Endodermal cell (in vitro differentiated cells): ENCODE measurements at regions not wholly inside any gene's neighbourhood (a gene's known extent, or its start where the extent isn't known, plus 50 kb on each side); places are given as distances from the start of the nearest gene placed in this dataset.
A peak's percentile ranks its signal among the peaks of the same experiment; 100 is the strongest.

Experiments used
- DNase-seq: peaks from one replicate; pipeline ENCODE4 v3.0.0-alpha.2; 2017
- H3K27ac ChIP-seq: 2 replicates; pipeline ENCODE4 v1.5.1; 2013; ENCODE audit warnings: mild to moderate bottlenecking, low read depth, low read length, moderate library complexity
- H3K27me3 ChIP-seq: 2 replicates; pipeline ENCODE4 v1.6.1; 2013; ENCODE audit warnings: mild to moderate bottlenecking, low read length, moderate library complexity; ENCODE audit not compliant: insufficient read depth, control insufficient read depth, poor library complexity, severe bottlenecking
- H3K36me3 ChIP-seq: 2 replicates; pipeline ENCODE4 v1.7.0; 2013; ENCODE audit warnings: mild to moderate bottlenecking, low read length, moderate library complexity; ENCODE audit not compliant: control insufficient read depth, insufficient read depth
- H3K4me1 ChIP-seq: one replicate; pipeline ENCODE4 v1.7.0; 2013; ENCODE audit warnings: low read length; ENCODE audit not compliant: control insufficient read depth, insufficient read depth
- H3K4me3 ChIP-seq: 2 replicates; pipeline ENCODE4 v1.5.1; 2013; ENCODE audit warnings: mild to moderate bottlenecking, low read length, moderate library complexity
- H3K9ac ChIP-seq: 2 replicates; pipeline ENCODE4 v1.6.1; 2013; ENCODE audit warnings: mild to moderate bottlenecking, low read length, moderate library complexity; ENCODE audit not compliant: poor library complexity, severe bottlenecking; ENCODE audit errors: extremely low read depth
- H3K9me3 ChIP-seq: 2 replicates; pipeline ENCODE4 v1.6.1; 2013; ENCODE audit warnings: mild to moderate bottlenecking, low read length, moderate library complexity; ENCODE audit not compliant: control insufficient read depth
- H3K27ac Mint-ChIP-seq: 2 replicates; pipeline ENCODE4 v1.8.0; 2020; ENCODE audit warnings: mixed read lengths
- H3K27me3 Mint-ChIP-seq: 2 replicates; pipeline ENCODE4 v1.8.0; 2021; ENCODE audit warnings: mild to moderate bottlenecking, mixed read lengths; ENCODE audit not compliant: insufficient read depth
- H3K36me3 Mint-ChIP-seq: 2 replicates; pipeline ENCODE4 v1.8.0; 2020; ENCODE audit warnings: low read depth, mixed read lengths
- H3K4me1 Mint-ChIP-seq: 2 replicates; pipeline ENCODE4 v1.8.0; 2020; ENCODE audit warnings: mixed read lengths
- H3K4me3 Mint-ChIP-seq: 2 replicates; pipeline ENCODE4 v1.8.0; 2020; ENCODE audit warnings: mild to moderate bottlenecking, moderate library complexity, mixed read lengths
- H3K9me3 Mint-ChIP-seq: 2 replicates; pipeline ENCODE4 v1.8.0; 2020; ENCODE audit warnings: mild to moderate bottlenecking, mixed read lengths
- WGBS, 2 experiments: methylation state at CpG; one replicate each; pipeline versions ENCODE4 v1.1.5 to v1.1.7; 2013; ENCODE audit warnings: missing lambda C conversion rate in 2 of 2, mixed read lengths in 1 of 2; ENCODE audit not compliant: insufficient coverage in 1 of 2, insufficient read length in 1 of 2; 5-methylcytosine and 5-hydroxymethylcytosine counted together
- TF ChIP-seq, protein P1 (sequence below): fragments of 200-600 bp; sonication (generic); conservative IDR thresholded peaks from 2 replicates; pipeline ENCODE4 v1.5.0; 2021; ENCODE audit warnings: antibody characterized with exemption, mild to moderate bottlenecking

DNA sequence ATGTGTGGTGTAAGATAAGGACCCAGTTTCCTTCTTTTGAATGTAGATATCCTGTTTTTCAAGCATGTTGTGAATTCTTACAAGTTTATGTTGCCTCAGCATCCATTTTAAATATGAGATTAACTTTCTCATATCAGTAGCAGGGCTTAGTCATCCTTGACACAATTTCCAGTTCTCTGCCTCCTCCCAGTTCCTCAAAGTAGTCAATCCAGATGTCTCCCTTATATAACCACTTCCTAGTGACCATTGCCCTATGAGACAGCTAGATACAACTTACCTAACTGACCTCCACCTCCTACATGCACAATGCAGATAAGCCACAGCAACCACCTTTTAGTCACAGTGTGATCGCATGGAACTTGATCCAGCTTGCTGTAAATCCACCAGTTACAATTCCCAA is 269.2 kb upstream of the ZNF521 start:
- H3K27ac ChIP-seq: no peak overlapping the region
- Mint-ChIP-seq H3K9me3 (peaks cover 24% of the 10 kb centered on the region), H3K27me3 (no peaks in the 10 kb centered on the region), H3K36me3 (peaks cover 1% of the 10 kb centered on the region), H3K27ac (no peak overlapping the region), H3K4me3 (no peak overlapping the region), H3K4me1 (no peaks in the 10 kb centered on the region)
- H3K4me1 ChIP-seq: no peaks in the 10 kb centered on the region
- no peak overlapping the region for H3K4me3 ChIP-seq
- no peak overlapping the region for H3K9ac ChIP-seq
- no peak for DNase-seq
- no peaks in the 10 kb centered on the region for H3K27me3 ChIP-seq
- 98% methylated on average over 1 of the region's 1 CpG; no CpG with 5 or more reads in 1 of the 2 experiments for WGBS, 2 experiments
- TF ChIP-seq, protein P1, sequence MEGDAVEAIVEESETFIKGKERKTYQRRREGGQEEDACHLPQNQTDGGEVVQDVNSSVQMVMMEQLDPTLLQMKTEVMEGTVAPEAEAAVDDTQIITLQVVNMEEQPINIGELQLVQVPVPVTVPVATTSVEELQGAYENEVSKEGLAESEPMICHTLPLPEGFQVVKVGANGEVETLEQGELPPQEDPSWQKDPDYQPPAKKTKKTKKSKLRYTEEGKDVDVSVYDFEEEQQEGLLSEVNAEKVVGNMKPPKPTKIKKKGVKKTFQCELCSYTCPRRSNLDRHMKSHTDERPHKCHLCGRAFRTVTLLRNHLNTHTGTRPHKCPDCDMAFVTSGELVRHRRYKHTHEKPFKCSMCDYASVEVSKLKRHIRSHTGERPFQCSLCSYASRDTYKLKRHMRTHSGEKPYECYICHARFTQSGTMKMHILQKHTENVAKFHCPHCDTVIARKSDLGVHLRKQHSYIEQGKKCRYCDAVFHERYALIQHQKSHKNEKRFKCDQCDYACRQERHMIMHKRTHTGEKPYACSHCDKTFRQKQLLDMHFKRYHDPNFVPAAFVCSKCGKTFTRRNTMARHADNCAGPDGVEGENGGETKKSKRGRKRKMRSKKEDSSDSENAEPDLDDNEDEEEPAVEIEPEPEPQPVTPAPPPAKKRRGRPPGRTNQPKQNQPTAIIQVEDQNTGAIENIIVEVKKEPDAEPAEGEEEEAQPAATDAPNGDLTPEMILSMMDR: no peak
- no peaks in the 10 kb centered on the region for H3K36me3 ChIP-seq
- H3K9me3 ChIP-seq: no peaks in the 10 kb centered on the region

DNA sequence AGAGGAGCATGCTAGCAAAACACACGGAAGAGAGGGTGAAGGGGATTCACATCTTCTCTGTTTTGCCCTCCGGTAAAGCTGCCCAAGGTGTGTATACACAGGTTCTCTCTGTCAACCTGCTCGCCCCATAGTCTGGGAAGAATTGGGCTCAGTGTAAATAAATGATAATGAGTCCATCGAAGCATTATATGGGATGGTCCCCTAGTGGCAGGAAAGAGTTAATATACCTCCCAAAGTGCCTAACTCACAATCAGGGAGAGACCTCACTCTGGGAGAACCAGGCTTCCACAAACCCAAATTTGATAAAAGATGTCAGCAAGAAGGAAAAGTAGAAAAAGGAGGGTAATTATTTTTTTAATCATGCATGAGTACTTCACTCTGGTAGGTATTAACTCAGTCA is 262.2 kb upstream of the ZNF521 start:
- H3K36me3 Mint-ChIP-seq: no peaks in the 10 kb centered on the region
- no peaks in the 10 kb centered on the region for H3K4me1 ChIP-seq
- 87 to 100% methylated on average over 1 to 4 of the region's 4 CpGs for WGBS, 2 experiments
- no peak for DNase-seq
- no peak overlapping the region for H3K27ac Mint-ChIP-seq
- H3K9ac ChIP-seq: no peak overlapping the region
- no peak overlapping the region for H3K4me3 Mint-ChIP-seq
- no peaks in the 10 kb centered on the region for H3K27me3 Mint-ChIP-seq
- no peaks in the 10 kb centered on the region for H3K9me3 Mint-ChIP-seq
- H3K4me1 Mint-ChIP-seq: no peaks in the 10 kb centered on the region
- H3K27ac ChIP-seq: no peak overlapping the region
- H3K9me3 ChIP-seq: no peaks in the 10 kb centered on the region
- H3K27me3 ChIP-seq: no peaks in the 10 kb centered on the region
- no peak overlapping the region for H3K4me3 ChIP-seq
- TF ChIP-seq, protein P1: peak; percentile 66
- H3K36me3 ChIP-seq: no peaks in the 10 kb centered on the region

DNA sequence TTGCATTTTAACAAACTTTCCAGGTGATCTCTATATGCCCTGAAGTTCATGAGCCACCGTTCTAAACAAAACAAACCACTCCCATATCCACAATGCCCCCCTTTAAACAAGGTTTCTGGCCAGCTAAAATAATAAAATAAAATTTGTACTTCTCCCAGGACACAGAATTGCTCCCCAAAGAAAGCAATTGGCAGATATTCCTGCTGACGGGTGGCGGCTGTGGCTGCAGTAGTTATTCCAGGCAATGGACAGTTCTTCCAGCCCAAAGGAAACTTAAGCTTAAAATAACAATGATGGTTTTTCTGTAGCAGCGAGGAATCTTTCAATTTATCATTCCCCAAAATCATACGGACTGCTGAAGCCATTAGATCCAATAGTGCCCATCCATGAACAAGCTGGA is 260.5 kb upstream of the ZNF521 start:
- H3K27me3 ChIP-seq: no peaks in the 10 kb centered on the region
- H3K4me3 ChIP-seq: no peak overlapping the region
- H3K9me3 ChIP-seq: no peaks in the 10 kb centered on the region
- TF ChIP-seq, protein P1: no peak
- H3K9ac ChIP-seq: no peak overlapping the region
- H3K36me3 ChIP-seq: no peaks in the 10 kb centered on the region
- Mint-ChIP-seq H3K4me1 (no peaks in the 10 kb centered on the region), H3K4me3 (no peak overlapping the region), H3K27ac (no peak overlapping the region), H3K36me3 (no peaks in the 10 kb centered on the region), H3K9me3 (peaks cover 4% of the 10 kb centered on the region), H3K27me3 (no peaks in the 10 kb centered on the region)
- DNase-seq: no peak
- no peaks in the 10 kb centered on the region for H3K4me1 ChIP-seq
- H3K27ac ChIP-seq: no peak overlapping the region
- WGBS, 2 experiments: 89 to 100% methylated on average over 5 of the region's 5 CpGs
